ENCODE measurements at regions not wholly inside any gene's neighbourhood (a gene's known extent, or its start where the extent isn't known, plus 50 kb on each side); places are given as distances from the start of the nearest gene placed in this dataset.

DNA sequence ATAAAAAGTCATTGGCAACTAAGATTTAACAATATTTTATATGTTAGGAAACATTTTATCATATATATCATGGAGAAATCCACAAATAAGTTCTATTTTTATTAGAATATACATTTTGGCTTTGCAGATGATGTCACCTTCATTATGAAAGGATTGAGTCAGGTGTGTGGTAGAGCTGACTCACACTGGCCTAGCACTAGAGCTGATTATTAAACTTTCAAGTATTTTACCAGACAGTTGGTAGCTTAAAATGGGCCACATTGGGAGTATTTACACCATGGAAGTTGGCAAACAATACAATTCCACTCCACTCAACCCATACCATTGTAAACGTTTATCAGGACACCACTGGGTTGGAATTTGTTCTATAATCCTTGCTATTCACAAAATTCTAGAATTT lies 1036.6 kb downstream of the TRHDE start:
- TF ChIP-seq, protein P1, sequence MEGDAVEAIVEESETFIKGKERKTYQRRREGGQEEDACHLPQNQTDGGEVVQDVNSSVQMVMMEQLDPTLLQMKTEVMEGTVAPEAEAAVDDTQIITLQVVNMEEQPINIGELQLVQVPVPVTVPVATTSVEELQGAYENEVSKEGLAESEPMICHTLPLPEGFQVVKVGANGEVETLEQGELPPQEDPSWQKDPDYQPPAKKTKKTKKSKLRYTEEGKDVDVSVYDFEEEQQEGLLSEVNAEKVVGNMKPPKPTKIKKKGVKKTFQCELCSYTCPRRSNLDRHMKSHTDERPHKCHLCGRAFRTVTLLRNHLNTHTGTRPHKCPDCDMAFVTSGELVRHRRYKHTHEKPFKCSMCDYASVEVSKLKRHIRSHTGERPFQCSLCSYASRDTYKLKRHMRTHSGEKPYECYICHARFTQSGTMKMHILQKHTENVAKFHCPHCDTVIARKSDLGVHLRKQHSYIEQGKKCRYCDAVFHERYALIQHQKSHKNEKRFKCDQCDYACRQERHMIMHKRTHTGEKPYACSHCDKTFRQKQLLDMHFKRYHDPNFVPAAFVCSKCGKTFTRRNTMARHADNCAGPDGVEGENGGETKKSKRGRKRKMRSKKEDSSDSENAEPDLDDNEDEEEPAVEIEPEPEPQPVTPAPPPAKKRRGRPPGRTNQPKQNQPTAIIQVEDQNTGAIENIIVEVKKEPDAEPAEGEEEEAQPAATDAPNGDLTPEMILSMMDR (IDR thresholded peaks at IDR 0.05; ENCODE audit: poor library complexity, severe bottlenecking): no peak
- TF ChIP-seq, protein P2, sequence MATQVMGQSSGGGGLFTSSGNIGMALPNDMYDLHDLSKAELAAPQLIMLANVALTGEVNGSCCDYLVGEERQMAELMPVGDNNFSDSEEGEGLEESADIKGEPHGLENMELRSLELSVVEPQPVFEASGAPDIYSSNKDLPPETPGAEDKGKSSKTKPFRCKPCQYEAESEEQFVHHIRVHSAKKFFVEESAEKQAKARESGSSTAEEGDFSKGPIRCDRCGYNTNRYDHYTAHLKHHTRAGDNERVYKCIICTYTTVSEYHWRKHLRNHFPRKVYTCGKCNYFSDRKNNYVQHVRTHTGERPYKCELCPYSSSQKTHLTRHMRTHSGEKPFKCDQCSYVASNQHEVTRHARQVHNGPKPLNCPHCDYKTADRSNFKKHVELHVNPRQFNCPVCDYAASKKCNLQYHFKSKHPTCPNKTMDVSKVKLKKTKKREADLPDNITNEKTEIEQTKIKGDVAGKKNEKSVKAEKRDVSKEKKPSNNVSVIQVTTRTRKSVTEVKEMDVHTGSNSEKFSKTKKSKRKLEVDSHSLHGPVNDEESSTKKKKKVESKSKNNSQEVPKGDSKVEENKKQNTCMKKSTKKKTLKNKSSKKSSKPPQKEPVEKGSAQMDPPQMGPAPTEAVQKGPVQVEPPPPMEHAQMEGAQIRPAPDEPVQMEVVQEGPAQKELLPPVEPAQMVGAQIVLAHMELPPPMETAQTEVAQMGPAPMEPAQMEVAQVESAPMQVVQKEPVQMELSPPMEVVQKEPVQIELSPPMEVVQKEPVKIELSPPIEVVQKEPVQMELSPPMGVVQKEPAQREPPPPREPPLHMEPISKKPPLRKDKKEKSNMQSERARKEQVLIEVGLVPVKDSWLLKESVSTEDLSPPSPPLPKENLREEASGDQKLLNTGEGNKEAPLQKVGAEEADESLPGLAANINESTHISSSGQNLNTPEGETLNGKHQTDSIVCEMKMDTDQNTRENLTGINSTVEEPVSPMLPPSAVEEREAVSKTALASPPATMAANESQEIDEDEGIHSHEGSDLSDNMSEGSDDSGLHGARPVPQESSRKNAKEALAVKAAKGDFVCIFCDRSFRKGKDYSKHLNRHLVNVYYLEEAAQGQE (IDR thresholded peaks at IDR 0.05; ENCODE audit: borderline replicate concordance): no peak
- TF ChIP-seq EP300 (conservative IDR thresholded peaks at IDR 0.05; ENCODE audit: poor library complexity, severe bottlenecking) (no peak), EZH2 (IDR thresholded peaks at IDR 0.05; ENCODE audit: borderline replicate concordance, insufficient read depth, low read length, poor library complexity, severe bottlenecking) (no peak), POLR2AphosphoS5 (IDR thresholded peaks at IDR 0.05) (no peak), SMC3 (conservative IDR thresholded peaks at IDR 0.05; ENCODE audit: poor library complexity) (no peak), MXI1 (conservative IDR thresholded peaks at IDR 0.05; ENCODE audit: poor library complexity, severe bottlenecking) (no peak)

All from neural cell (in vitro differentiated cells).